Neural cell (in vitro differentiated cells): ENCODE measurements at regions not wholly inside any gene's neighbourhood (a gene's known extent, or its start where the extent isn't known, plus 50 kb on each side); places are given as distances from the start of the nearest gene placed in this dataset.

ENCODE experiments used
- H2AFZ ChIP-seq: fragments of 200-600, 300-800 bp; sonication (generic), shearing (Covaris generic); 2 replicates; pipeline ENCODE4 v1.6.0; 2014; ENCODE audit warnings: low read depth, mild to moderate bottlenecking, antibody characterized with exemption, low read length, moderate library complexity
- H3F3A ChIP-seq: fragments of 200-600 bp; shearing (Covaris generic); 2 replicates; pipeline ENCODE4 v1.6.1; 2016; ENCODE audit warnings: mild to moderate bottlenecking, moderate library complexity, mixed read lengths, antibody characterized with exemption, low read length; ENCODE audit not compliant: insufficient read depth, poor library complexity, severe bottlenecking
- H3K27ac ChIP-seq: fragments of 200-600, 300-800 bp; sonication (generic), shearing (Covaris generic); 2 replicates; pipeline ENCODE4 v1.5.1; 2014; ENCODE audit warnings: mild to moderate bottlenecking, low read length, moderate library complexity
- H3K27me3 ChIP-seq: fragments of 300-800, 200-600 bp; sonication (generic), shearing (Covaris generic); 2 replicates; pipeline ENCODE4 v1.6.0; 2014; ENCODE audit warnings: mild to moderate bottlenecking, low read depth, low read length, moderate library complexity; ENCODE audit not compliant: insufficient read depth
- H3K36me3 ChIP-seq: fragments of 300-800, 200-600 bp; sonication (generic), shearing (Covaris generic); 2 replicates; pipeline ENCODE4 v1.5.1; 2014; ENCODE audit warnings: mild to moderate bottlenecking, antibody characterized with exemption, low read length, moderate library complexity; ENCODE audit not compliant: insufficient read depth
- H3K4me2 ChIP-seq: fragments of 300-800, 200-600 bp; sonication (generic), shearing (Covaris generic); 2 replicates; pipeline ENCODE4 v1.6.0; 2014; ENCODE audit warnings: mild to moderate bottlenecking, low read length
- H3K4me3 ChIP-seq: fragments of 300-800, 200-600 bp; sonication (generic), shearing (Covaris generic); 2 replicates; pipeline ENCODE4 v1.5.1; 2014; ENCODE audit warnings: mild to moderate bottlenecking, low read length, moderate library complexity
- H3K79me2 ChIP-seq: fragments of 200-600 bp; shearing (Covaris generic); replicated peaks from 2 replicates; pipeline ENCODE4 v1.6.0; 2014; ENCODE audit warnings: mild to moderate bottlenecking, low read length, moderate library complexity; ENCODE audit not compliant: insufficient read depth
- H3K9ac ChIP-seq: fragments of 300-800, 200-600 bp; sonication (generic), shearing (Covaris generic); 2 replicates; pipeline ENCODE4 v1.6.1; 2016; ENCODE audit warnings: mild to moderate bottlenecking, low read length, mixed read lengths
- H3K9me2 ChIP-seq: fragments of 200-600 bp; shearing (Covaris generic); 2 replicates; pipeline ENCODE4 v1.6.1; 2016; ENCODE audit warnings: mild to moderate bottlenecking, low read length, mixed read lengths; ENCODE audit not compliant: insufficient read depth
- H3K9me3 ChIP-seq: fragments of 200-600, 300-800 bp; sonication (generic), shearing (Covaris generic); 2 replicates; pipeline ENCODE4 v1.6.1; 2016; ENCODE audit warnings: mild to moderate bottlenecking, mixed run types, low read length, moderate library complexity, mixed read lengths
- H4K20me1 ChIP-seq: fragments of 200-600 bp; shearing (Covaris generic); 2 replicates; pipeline ENCODE4 v1.6.1; 2016; ENCODE audit warnings: mild to moderate bottlenecking, mixed run types; ENCODE audit not compliant: insufficient read depth
- EP300 ChIP-seq: fragments of 450-650 bp; conservative IDR thresholded peaks from 2 replicates; pipeline ENCODE4 v1.6.1; 2014; ENCODE audit warnings: antibody characterized with exemption, mild to moderate bottlenecking, moderate library complexity; ENCODE audit not compliant: poor library complexity, severe bottlenecking
- EZH2 ChIP-seq: fragments of 200-600, 300-800 bp; shearing (Covaris generic), sonication (generic); IDR thresholded peaks from 2 replicates; pipeline ENCODE4 v1.6.1; 2014; ENCODE audit warnings: antibody characterized with exemption, low read length, borderline replicate concordance, mild to moderate bottlenecking; ENCODE audit not compliant: insufficient read depth, poor library complexity, severe bottlenecking
- MXI1 ChIP-seq: fragments of 450-650 bp; conservative IDR thresholded peaks from 2 replicates; pipeline ENCODE4 v1.6.1; 2014; ENCODE audit warnings: antibody characterized with exemption, mild to moderate bottlenecking; ENCODE audit not compliant: poor library complexity, severe bottlenecking
- POLR2AphosphoS5 ChIP-seq: IDR thresholded peaks from 2 replicates; pipeline ENCODE4 v1.6.1; 2012
- RAD21 ChIP-seq: fragments of 450-650 bp; conservative IDR thresholded peaks from 2 replicates; pipeline ENCODE4 v1.6.1; 2014; ENCODE audit warnings: antibody characterized with exemption, mild to moderate bottlenecking, moderate library complexity
- SMC3 ChIP-seq: fragments of 450-650 bp; conservative IDR thresholded peaks from 2 replicates; pipeline ENCODE4 v1.6.1; 2014; ENCODE audit warnings: antibody characterized with exemption, mild to moderate bottlenecking, moderate library complexity; ENCODE audit not compliant: poor library complexity
- TAF1 ChIP-seq: IDR thresholded peaks from 2 replicates; pipeline ENCODE4 v1.6.1; 2012; ENCODE audit warnings: low read depth
- TF ChIP-seq, protein P1 (sequence below): IDR thresholded peaks from 2 replicates; pipeline ENCODE4 v1.6.1; 2012; ENCODE audit warnings: borderline replicate concordance
- TF ChIP-seq, protein P2 (sequence below): fragments of 450-650 bp; IDR thresholded peaks from 2 replicates; pipeline ENCODE4 v1.5.1; 2014; ENCODE audit warnings: antibody characterized with exemption, mild to moderate bottlenecking, moderate library complexity; ENCODE audit not compliant: poor library complexity, severe bottlenecking

DNA sequence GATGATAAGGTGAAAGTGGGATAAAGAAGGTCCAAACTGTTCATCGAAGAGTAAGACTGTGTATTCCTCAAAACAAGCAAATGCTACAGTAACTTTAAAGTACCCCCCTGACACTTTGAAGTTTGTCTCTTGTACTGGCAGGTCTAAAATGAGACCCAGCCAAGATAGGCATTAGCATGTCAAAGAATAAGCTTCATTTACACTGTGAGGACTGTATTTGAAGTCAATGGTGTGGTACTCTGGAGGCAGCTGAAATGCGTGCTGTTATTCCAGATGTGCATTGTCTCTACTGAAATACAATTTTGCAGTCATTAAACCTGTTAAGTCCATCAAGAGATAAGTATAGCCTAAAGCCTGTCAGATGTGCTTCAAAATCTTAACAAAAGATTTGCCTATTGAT, 288.9 kb upstream of the TECRL start:
- no peak overlapping the region for H3K9ac ChIP-seq
- H3K4me3 ChIP-seq = no peak overlapping the region
- H3K79me2 ChIP-seq = no peaks in the 10 kb centered on the region
- no peaks in the 10 kb centered on the region for H3F3A ChIP-seq
- H4K20me1 ChIP-seq = no peaks in the 10 kb centered on the region
- no peak overlapping the region for H3K4me2 ChIP-seq
- TF ChIP-seq MXI1 = no peak
- no peak for TF ChIP-seq TAF1
- TF ChIP-seq SMC3 = no peak
- no peak for TF ChIP-seq EZH2
- TF ChIP-seq, protein P1, sequence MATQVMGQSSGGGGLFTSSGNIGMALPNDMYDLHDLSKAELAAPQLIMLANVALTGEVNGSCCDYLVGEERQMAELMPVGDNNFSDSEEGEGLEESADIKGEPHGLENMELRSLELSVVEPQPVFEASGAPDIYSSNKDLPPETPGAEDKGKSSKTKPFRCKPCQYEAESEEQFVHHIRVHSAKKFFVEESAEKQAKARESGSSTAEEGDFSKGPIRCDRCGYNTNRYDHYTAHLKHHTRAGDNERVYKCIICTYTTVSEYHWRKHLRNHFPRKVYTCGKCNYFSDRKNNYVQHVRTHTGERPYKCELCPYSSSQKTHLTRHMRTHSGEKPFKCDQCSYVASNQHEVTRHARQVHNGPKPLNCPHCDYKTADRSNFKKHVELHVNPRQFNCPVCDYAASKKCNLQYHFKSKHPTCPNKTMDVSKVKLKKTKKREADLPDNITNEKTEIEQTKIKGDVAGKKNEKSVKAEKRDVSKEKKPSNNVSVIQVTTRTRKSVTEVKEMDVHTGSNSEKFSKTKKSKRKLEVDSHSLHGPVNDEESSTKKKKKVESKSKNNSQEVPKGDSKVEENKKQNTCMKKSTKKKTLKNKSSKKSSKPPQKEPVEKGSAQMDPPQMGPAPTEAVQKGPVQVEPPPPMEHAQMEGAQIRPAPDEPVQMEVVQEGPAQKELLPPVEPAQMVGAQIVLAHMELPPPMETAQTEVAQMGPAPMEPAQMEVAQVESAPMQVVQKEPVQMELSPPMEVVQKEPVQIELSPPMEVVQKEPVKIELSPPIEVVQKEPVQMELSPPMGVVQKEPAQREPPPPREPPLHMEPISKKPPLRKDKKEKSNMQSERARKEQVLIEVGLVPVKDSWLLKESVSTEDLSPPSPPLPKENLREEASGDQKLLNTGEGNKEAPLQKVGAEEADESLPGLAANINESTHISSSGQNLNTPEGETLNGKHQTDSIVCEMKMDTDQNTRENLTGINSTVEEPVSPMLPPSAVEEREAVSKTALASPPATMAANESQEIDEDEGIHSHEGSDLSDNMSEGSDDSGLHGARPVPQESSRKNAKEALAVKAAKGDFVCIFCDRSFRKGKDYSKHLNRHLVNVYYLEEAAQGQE = no peak
- no peak for TF ChIP-seq EP300
- no peak for TF ChIP-seq RAD21
- TF ChIP-seq POLR2AphosphoS5 = no peak
- TF ChIP-seq, protein P2, sequence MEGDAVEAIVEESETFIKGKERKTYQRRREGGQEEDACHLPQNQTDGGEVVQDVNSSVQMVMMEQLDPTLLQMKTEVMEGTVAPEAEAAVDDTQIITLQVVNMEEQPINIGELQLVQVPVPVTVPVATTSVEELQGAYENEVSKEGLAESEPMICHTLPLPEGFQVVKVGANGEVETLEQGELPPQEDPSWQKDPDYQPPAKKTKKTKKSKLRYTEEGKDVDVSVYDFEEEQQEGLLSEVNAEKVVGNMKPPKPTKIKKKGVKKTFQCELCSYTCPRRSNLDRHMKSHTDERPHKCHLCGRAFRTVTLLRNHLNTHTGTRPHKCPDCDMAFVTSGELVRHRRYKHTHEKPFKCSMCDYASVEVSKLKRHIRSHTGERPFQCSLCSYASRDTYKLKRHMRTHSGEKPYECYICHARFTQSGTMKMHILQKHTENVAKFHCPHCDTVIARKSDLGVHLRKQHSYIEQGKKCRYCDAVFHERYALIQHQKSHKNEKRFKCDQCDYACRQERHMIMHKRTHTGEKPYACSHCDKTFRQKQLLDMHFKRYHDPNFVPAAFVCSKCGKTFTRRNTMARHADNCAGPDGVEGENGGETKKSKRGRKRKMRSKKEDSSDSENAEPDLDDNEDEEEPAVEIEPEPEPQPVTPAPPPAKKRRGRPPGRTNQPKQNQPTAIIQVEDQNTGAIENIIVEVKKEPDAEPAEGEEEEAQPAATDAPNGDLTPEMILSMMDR = no peak
- no peaks in the 10 kb centered on the region for H3K27me3 ChIP-seq
- no peaks in the 10 kb centered on the region for H3K9me2 ChIP-seq
- no peak overlapping the region for H2AFZ ChIP-seq
- no peaks in the 10 kb centered on the region for H3K36me3 ChIP-seq
- H3K9me3 ChIP-seq = no peaks in the 10 kb centered on the region
- H3K27ac ChIP-seq = no peak overlapping the region

DNA sequence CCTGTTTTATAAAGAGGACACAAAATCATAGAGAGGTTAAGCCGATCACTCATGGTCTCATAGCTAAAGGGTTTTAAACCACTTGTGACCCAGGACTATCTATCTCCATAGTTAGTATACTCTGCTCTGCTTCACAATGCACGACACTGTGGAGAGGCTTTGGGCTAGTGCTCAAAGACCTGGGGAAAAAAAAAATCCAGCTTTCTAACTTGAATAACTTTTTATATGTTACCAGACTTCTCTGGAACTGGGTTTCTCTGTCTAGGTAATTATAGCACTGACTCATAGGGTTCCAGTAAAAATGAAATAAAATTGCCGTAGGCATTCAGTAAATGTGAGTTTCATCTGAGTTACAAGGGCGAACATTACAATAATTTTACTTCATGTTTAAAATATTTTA, 273.7 kb upstream of the TECRL start:
- no peaks in the 10 kb centered on the region for H3K9me2 ChIP-seq
- no peaks in the 10 kb centered on the region for H3K79me2 ChIP-seq
- H3F3A ChIP-seq = no peaks in the 10 kb centered on the region
- no peaks in the 10 kb centered on the region for H3K36me3 ChIP-seq
- H3K9me3 ChIP-seq = no peaks in the 10 kb centered on the region
- H4K20me1 ChIP-seq = no peaks in the 10 kb centered on the region
- no peak overlapping the region for H3K9ac ChIP-seq
- no peak overlapping the region for H3K4me2 ChIP-seq
- H2AFZ ChIP-seq = no peak overlapping the region
- TF ChIP-seq, protein P1 = no peak
- TF ChIP-seq MXI1 (no peak), EP300 (no peak), SMC3 (no peak), POLR2AphosphoS5 (no peak), RAD21 (no peak), EZH2 (no peak), TAF1 (no peak)
- TF ChIP-seq, protein P2 = no peak
- no peaks in the 10 kb centered on the region for H3K27me3 ChIP-seq
- no peak overlapping the region for H3K4me3 ChIP-seq
- no peak overlapping the region for H3K27ac ChIP-seq
